WTC11 (cell line): ENCODE measurements at regions not wholly inside any gene's neighbourhood (a gene's known extent, or its start where the extent isn't known, plus 50 kb on each side); places are given as distances from the start of the nearest gene placed in this dataset.

ENCODE experiments used
- FOXJ3 ChIP-seq: sonication (generic); formaldehyde crosslinking; IDR thresholded peaks from 2 replicates; pipeline ENCODE4 v1.9.0; 2021; ENCODE audit warnings: missing genetic modification reagents, mild to moderate bottlenecking, borderline replicate concordance
- FOXP4 ChIP-seq: sonication (generic); formaldehyde crosslinking; IDR thresholded peaks from 2 replicates; pipeline ENCODE4 v1.8.0; 2022; ENCODE audit warnings: mild to moderate bottlenecking, missing genetic modification reagents
- MAX ChIP-seq: sonication (generic); formaldehyde crosslinking; IDR thresholded peaks from 2 replicates; pipeline ENCODE4 v1.8.0; 2022; ENCODE audit warnings: mild to moderate bottlenecking, missing genetic modification reagents
- MXD4 ChIP-seq: fragments of 250-450 bp; sonication (Bioruptor Pico); IDR thresholded peaks from 2 replicates; pipeline ENCODE4 v1.8.0; 2021; ENCODE audit warnings: mild to moderate bottlenecking, moderate library complexity, borderline replicate concordance
- NFE2L1 ChIP-seq: sonication (generic); formaldehyde crosslinking; IDR thresholded peaks from 2 replicates; pipeline ENCODE4 v1.8.1; 2023; ENCODE audit warnings: missing genetic modification reagents
- PRDM15 ChIP-seq: sonication (generic); formaldehyde crosslinking; IDR thresholded peaks from 2 replicates; pipeline ENCODE4 v1.8.0; 2022; ENCODE audit warnings: missing genetic modification reagents
- TCF7 ChIP-seq: sonication (generic); formaldehyde crosslinking; IDR thresholded peaks from 2 replicates; pipeline ENCODE4 v1.8.0; 2022; ENCODE audit warnings: mild to moderate bottlenecking, low read depth, missing genetic modification reagents, moderate library complexity
- TF ChIP-seq, protein P1 (sequence below): fragments of 200-600 bp; IDR thresholded peaks from 2 replicates; pipeline ENCODE4 v1.8.0; 2022; ENCODE audit warnings: antibody characterized with exemption
- TF ChIP-seq, protein P2 (sequence below): sonication (generic); formaldehyde crosslinking; IDR thresholded peaks from 2 replicates; pipeline ENCODE4 v1.8.1; 2022; ENCODE audit warnings: low read depth, missing genetic modification reagents, borderline replicate concordance
- TF ChIP-seq, protein P3 (sequence below): sonication (generic); formaldehyde crosslinking; IDR thresholded peaks from 2 replicates; pipeline ENCODE4 v1.8.1; 2023; ENCODE audit warnings: mild to moderate bottlenecking, missing genetic modification reagents, moderate library complexity

DNA sequence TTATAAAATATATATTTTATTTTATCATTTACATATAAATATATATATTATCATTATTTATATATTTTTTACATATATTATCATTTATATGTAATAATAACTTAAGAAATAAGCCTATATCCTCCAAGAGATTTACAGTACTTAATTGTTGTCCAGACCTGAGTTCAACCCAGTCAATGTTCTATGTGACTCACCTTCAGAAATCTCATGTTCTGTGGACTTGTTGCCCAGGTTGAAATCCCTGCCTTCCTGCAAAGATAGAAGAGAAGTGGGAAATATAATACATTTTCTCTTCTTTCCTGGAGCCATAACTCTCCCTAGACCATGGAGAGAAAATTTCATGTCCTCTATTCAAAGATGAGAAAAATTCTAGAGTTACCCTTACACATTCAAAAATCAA, 247.3 kb downstream of the PARM1 start:
- TF ChIP-seq MXD4 (CRISPR knock-in tag) (no peak), MAX (CRISPR knock-in tag) (no peak), TCF7 (CRISPR knock-in tag) (no peak), FOXP4 (no peak), NFE2L1 (CRISPR knock-in tag) (no peak), FOXJ3 (CRISPR knock-in tag) (no peak), PRDM15 (no peak)
- TF ChIP-seq, protein P1, sequence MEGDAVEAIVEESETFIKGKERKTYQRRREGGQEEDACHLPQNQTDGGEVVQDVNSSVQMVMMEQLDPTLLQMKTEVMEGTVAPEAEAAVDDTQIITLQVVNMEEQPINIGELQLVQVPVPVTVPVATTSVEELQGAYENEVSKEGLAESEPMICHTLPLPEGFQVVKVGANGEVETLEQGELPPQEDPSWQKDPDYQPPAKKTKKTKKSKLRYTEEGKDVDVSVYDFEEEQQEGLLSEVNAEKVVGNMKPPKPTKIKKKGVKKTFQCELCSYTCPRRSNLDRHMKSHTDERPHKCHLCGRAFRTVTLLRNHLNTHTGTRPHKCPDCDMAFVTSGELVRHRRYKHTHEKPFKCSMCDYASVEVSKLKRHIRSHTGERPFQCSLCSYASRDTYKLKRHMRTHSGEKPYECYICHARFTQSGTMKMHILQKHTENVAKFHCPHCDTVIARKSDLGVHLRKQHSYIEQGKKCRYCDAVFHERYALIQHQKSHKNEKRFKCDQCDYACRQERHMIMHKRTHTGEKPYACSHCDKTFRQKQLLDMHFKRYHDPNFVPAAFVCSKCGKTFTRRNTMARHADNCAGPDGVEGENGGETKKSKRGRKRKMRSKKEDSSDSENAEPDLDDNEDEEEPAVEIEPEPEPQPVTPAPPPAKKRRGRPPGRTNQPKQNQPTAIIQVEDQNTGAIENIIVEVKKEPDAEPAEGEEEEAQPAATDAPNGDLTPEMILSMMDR: no peak
- TF ChIP-seq, protein P2, sequence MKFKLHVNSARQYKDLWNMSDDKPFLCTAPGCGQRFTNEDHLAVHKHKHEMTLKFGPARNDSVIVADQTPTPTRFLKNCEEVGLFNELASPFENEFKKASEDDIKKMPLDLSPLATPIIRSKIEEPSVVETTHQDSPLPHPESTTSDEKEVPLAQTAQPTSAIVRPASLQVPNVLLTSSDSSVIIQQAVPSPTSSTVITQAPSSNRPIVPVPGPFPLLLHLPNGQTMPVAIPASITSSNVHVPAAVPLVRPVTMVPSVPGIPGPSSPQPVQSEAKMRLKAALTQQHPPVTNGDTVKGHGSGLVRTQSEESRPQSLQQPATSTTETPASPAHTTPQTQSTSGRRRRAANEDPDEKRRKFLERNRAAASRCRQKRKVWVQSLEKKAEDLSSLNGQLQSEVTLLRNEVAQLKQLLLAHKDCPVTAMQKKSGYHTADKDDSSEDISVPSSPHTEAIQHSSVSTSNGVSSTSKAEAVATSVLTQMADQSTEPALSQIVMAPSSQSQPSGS (CRISPR knock-in tag): no peak
- TF ChIP-seq, protein P3, sequence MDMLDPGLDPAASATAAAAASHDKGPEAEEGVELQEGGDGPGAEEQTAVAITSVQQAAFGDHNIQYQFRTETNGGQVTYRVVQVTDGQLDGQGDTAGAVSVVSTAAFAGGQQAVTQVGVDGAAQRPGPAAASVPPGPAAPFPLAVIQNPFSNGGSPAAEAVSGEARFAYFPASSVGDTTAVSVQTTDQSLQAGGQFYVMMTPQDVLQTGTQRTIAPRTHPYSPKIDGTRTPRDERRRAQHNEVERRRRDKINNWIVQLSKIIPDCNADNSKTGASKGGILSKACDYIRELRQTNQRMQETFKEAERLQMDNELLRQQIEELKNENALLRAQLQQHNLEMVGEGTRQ (CRISPR knock-in tag): no peak
